Cerebellar cortex (tissue), 1 donor: ENCODE measurements at regions not wholly inside any gene's neighbourhood (a gene's known extent, or its start where the extent isn't known, plus 50 kb on each side); places are given as distances from the start of the nearest gene placed in this dataset.
"Not testable (repeated sequence)": the region's sequence is repeated elsewhere in the genome, so short reads cannot be mapped to it uniquely, and the experiment has no call there.

Experiments
- DNase-seq: peaks from one replicate; pipeline ENCODE4 v3.0.0-alpha.2; 2015; ENCODE audit warnings: low spot score

DNA sequence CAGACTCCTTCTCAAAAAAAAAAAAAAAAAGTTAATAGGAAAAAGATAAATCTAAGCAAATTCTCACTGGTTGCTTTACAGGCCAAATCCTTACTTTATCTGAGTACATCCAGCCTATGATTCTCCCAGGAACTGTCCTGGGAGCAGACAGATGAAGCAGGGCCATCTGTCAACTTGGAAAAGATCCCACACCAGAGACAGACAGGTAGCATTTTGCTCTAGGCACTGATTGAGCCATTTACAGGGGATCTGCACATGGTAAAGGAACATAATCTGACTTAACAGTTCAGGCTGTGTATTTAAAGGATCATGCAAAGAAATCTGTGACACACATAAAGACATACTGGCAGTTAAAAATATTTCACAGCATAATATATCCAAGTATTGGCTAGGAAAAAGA, 1006.5 kb downstream of the TBL1XR1 start:
- DNase-seq, result peak; percentile 86

DNA sequence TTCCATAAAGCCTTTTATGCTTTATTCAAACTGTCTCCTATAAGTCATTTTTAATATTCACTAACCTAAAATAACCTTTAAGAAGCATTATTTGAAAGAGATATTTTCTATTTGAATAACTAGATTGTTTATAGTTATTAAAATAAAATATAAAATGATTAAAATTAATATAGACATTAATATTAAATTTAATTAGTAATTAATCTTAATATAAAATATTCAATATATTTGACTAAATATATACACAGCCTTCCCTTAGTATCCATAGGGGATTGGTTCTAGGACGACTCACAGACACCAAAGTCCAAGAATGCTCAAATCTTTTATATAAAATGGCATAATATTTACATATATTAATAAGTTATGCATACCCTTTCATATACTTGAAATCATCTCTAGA, 1014.1 kb downstream of the TBL1XR1 start:
- DNase-seq, result no peak

DNA sequence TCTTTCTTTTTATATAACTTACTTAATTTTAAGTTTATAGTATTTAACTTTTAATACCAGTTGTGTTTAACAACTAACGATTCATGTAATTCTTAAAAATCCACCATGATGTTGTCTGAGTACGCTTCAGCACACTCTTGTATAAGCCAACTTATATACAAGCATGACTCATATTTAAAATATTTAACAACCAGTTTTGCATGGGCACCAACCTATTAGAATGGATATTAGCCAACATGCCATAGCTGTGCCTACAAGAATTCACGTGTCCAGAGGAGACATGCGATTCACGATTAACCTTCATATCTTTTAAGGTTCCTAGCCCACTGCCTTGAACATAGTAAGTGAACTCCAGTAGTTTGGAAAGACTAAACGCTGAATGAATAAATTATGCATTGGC, 1023.2 kb downstream of the TBL1XR1 start:
- DNase-seq, result no peak

DNA sequence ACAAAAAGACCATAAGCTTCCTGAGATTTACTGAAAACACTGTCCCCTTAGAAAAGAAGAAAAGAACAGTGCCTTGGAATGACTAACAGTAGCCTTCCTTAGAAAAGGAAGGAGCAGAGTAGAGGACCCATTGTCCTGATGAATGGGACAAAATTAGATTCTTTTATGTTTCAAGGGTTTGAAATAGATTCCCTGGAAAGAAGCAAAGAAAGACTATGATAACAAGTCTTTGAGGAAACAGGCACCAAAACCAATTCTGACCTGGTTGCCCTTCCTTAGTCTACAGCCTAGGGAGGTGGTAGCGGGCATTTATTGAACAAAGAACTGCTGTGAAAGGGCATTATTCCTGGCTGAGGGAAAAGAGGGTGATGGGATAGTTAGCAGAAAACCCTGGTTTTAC, 1024.8 kb downstream of the TBL1XR1 start:
- no peak for DNase-seq

DNA sequence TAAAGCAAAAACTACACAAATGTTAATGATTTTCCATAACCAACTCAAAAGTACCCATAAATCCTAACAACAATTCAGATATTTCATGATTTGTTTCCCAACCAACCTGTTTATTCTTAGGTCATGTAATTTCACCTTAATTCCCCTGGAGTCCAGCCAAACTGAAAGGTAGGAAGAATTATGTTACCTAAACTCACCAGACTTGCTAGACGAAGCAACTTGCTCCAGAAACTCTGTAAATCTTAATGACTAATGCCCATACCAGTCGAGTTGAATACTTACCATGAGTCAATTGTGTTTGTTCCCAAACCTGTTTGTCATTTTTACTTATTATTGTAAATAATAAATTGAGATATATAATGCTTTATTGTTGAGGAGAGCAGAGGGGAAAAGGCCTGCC, 1030.0 kb downstream of the TBL1XR1 start:
- DNase-seq, result no peak

DNA sequence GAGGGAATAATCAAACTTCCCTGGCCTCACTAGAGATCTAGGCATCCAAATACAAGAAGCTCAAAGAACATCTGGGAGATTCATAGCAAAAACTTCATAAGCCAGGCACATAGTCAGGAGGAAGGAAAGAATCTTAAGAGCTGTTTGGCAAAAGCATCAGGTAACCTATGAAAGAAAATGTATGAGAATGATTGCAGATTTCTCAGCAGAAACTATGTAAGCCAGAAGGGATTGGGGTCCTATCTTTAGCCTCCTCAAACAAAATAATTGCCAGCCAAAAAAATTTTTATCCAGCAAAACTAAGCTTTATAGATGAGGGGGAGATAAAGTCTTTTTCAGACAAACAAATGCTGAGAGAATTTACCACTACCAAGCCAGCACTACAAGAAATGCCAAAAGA, 1036.3 kb downstream of the TBL1XR1 start:
- DNase-seq, result no peak

DNA sequence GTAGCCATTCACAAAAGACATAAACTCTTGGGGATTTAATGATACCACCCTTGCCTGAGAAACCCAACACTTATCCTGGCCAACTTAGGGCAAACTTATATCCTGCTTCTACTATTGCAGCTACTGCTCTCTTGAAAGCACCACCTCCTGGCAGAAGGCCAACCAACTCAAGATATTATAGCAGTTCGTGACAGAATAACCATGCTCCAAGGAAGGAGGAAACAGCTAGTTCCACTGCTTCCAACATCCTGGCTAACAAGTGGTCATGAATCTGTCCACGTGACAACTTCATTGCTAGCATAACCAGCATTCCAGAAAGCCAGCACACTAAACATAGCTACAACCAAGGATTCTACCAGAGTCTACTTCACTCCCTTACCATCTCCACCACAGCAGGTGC, 1037.5 kb downstream of the TBL1XR1 start:
- no peak for DNase-seq

DNA sequence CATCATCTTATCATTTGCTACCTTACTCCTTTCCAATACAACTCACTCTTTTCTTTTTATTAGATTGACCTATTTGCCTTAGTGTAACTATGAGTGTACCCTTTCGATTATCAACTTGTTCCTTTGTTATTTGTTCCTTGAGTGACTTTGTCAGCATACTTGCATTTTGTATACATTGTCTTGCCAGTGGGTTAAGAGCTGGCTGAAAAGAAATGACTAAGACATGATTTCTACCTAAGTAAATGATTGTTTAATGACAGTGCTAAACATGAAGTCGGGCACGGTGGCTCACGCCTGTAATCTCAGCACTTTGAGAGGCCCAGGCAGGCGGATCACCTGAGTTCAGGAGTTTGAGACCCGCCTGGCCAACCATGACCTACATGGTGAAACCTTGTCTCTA, 1042.3 kb downstream of the TBL1XR1 start:
- DNase-seq, result no peak

DNA sequence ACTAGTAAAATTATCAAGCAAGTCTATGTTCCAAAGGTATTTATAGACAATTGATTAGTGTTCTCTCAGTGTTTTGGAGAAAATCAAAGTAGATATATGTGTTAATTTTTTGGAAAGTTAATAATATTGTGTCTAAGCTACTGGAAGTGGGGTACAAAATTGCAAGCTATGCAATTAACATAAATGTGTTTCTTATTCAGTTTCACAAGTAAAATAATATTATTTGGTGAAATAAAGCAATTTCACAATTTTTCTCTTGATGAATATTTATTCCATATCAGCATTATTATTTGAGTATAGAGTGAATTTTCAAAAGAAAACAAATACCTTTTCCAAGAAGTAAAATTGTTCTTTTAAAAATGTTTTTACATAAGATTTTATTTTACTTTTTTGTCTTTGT, 1047.7 kb downstream of the TBL1XR1 start:
- no peak for DNase-seq

DNA sequence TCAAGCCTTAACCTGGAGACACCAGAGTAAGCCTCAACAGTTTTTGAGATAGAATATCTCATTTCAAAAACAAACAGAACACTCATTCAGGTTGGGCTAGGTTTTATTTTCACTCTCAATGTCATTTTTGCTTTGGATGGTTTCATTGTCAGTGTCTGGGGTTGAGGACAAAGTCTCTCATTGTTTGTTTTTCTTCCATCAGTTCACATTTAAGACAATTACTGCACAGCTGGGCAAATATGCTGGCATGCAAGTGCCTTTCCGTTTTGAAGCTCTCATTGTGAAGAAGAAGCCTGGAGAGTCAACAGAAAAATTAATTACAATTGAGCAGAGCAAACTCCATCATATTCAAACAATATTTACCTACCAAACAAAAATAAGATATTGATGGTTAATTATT, 1050.0 kb downstream of the TBL1XR1 start:
- DNase-seq, result no peak

DNA sequence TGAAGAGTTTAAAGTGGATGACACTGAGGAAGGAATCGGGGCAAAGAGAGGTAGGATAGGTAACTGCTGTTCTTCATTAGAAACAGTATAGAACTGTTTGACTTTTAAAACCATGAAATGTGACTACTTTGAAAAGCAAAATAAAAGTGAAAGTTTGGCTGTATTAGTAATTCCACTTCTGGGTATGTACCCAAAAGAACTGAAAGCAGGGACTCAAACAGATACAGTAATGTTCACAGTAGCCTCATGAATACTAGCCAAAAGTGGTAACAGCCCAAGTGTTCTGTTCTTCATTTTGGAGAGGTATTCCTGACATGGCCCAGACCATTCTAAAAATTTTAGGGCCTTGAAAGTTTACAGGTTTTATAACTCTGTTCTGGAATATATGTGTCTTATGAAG, 1055.4 kb downstream of the TBL1XR1 start:
- no peak for DNase-seq

DNA sequence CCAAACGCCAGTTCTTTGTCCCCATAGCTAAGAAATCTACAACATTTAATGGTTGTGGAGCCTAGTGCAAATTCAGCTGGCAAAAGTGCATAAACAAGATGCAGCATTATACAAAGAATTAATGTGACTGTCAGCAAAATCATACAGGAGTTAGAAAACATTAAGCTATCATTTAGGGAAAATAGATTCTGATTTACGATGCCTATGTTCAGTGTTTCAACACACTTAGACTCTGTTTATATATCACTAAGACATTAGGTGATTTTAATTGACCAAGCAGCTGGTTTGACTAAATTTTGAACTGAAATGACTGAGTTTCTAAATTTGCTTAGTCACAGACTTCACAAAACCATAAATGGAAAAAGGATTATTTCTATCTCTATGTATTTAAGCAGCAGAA, 1076.8 kb downstream of the TBL1XR1 start:
- DNase-seq, result no peak

DNA sequence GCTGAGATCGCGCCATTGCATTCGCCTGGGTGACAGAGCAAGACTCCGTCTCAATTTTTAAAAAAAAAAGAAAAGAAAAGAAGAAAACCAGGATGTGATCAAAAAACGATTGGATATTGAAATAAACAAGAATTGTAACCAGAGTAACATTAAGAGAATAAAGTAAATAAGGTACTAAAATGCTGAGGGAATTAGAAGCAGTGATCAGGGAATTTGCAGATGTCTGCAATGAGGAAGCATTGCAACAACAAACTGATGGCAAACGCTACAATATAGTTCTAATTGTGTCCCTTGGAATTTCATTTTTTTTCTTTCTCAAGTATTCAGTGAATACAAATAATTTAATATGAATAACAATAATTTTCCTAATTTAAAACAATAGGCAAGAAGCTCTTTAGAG, 1077.5 kb downstream of the TBL1XR1 start:
- DNase-seq, result no peak

DNA sequence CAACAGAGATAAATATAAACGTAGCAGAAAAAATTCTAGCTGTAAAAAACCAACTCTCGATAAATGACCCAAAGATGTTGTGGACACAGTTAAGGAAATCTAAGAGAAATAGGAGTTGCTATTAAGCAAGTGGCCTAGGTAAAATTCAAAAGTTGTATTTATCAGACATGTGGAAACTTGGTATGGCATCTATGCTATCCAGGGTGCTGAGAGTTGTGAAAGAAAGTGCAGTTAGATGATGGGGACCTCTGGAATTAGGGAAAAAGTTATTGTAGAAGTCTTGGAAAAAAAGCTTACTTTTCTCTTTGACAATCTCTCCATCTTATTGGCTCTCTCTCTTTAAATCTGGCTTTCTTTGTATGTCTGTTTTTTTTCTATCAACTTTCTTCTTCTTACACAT, 1090.9 kb downstream of the TBL1XR1 start:
- DNase-seq, result no peak

DNA sequence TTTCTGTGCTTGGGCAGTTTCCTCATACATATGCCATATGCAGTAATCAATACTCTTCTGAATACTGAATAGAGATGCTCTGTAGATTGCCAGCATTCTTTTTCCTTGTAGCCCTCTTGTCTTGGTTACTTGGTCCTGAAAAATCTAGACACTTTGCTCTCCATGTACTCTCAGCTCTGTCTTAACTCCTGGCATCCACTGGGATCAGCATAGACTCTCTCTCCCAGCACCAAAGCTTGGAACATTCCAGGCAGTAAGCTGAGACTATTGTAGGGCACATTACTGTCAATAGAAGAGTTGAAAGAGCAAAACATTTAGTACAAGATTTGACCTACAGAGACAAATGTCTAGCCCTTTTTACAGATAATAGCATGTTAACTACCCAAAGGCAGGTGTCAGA, 1100.3 kb downstream of the TBL1XR1 start:
- no peak for DNase-seq

DNA sequence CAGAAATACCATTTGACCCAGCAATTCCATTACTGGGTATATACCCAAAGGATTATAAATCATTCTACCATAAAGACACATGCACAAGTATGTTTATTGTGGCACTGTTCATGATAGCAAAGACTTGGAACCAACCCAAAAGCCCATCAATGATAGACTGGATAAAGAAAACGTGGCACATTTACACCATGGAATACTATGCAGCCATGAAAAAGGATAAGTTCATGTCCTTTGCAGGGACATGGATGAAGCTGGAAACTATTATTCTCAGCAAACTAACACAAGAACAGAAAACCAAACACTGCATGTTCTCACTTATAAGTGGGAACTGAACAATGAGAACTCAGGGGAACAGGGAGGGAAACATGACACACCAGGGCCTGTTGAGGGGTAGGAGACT, 1103.4 kb downstream of the TBL1XR1 start:
- not testable (repeated sequence) for DNase-seq

DNA sequence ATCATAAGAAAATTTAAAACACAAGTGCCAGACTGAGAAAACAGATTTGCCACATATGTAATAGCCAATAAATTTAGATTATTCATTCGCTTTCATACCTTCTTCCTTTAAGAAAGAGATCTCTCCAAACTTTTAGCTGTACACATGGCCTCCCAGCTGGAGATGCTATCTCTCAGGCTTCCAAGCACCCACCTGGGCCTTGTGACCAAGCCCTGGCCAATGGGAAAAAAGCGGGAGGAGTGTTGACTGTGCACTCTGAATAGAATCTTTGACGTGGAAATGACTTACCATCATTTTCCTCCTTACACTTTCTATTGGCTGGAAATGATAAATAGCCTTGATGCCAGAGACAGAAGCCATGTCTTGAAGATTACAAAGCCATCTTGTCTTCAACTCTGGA, 1106.6 kb downstream of the TBL1XR1 start:
- no peak for DNase-seq

DNA sequence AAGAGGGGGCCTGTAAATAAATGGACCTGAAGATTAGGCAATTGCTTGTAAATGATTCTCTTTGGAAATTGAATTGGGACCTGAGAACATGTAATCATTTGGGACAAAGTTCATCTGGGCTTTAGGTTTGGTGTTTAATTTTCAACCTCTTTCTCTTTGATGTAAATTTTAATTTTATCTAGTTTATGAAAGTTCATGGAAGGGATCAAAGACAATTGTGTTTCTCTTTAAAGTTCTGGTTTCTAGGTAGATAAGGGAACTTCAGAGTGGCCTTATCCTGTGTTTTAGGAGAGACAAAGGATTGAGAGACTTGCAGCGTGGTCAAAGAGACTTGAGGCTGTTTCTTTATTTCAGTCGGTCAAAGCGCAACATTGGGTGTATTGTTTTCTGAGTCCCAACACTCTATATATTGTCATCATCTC, 1108.3 kb downstream of the TBL1XR1 start:
- DNase-seq, result no peak

DNA sequence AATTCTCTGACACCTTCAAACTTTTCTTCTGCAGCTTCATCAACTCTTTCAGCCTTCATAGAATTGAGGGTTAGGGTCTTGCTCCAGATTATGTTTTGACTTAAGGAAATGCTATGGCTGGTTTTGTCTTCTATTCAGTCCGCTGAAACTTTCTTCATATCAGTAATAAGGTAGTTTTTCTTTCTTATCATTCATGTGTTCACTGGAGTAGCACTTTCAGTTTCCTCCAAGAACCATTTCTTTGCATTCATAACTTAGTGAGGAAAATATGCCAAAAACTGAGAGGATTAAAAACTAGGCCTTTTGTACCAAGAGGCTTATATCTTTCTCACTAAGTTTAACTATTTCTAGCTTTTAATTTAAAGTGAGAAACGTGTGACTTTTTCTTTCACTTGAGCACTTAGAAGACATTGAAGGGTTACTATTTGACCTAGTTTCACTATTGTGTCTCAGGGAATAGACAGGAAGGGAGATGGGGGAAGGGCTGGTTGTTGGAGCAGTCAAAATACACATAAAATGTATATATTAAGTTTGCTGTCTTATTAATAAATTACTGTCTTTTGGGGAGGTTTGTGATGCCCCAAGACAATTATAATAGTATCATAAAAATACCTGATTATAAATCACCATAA, 1110.1 kb downstream of the TBL1XR1 start:
- no peak for DNase-seq

DNA sequence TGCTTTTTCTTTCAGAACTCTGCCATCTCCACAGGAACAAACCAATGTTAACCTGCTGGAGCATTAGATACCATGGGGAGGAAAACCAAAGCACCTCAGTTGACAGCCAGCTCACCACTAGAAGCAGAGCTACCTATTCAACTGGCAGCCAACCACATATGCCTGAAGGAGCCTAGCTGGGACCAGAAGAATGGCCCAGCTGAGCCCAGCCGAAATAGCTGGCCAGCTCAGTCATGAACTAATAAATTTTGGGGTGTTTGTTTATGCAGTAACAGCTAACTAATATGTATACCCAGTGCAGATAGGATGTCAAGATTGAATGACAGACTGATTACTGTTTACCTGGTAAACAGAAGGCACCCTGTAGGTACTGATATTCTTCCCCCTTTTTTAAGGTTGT, 1117.5 kb downstream of the TBL1XR1 start:
- no peak for DNase-seq

DNA sequence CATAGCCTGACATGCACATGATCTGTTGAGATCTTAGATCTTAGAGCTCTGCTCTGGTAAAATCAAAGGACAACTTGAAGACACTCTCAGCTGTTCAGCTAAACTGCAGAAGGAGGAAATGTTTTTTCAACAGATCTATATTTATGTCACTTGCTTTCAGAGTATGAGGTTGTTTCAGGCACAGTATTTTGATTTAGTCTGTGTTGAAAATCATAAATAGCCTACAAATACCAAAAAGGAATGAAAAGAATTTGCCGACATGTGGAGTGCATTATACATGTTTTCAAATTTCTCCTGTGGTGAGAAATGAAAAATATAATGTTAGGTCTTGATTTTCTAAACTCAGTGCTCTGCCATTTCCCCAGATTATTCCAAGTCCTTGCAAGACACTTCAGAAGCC, 1118.4 kb downstream of the TBL1XR1 start:
- no peak for DNase-seq

DNA sequence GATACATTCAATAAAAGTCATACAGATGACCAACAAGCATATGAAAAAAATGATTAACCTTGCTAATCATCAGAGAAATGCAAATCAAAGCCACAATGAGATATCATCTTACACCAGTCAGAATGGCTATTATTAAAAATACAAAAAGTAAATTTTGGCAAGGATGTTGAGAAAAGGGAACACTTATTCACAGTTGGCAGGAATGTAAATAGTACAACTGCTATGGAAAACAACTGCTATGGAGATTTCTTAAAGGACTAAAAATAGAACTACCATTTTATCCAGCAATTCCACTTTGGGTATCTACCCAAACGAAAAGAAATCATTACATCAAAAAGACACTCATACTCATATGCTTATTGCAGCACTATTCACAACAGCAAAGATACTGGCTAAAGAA, 1121.8 kb downstream of the TBL1XR1 start:
- no peak for DNase-seq

DNA sequence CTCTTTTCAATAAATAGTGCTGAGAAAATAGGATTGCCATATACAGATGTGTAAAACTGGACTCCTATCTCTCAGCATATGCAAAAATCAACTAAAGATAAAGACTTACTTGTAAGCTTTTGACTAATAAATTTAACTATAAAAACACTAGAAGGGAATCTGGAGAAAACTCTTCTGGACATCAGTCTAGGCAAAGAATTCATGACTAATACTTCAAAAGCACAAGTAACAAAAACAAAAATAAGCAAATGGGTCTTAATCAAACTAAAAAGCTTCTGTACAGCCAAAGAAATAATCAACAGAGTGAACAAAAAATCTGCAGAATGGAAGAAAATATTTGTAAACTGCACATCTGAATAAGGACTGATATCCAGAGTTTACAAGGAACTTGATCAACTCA, 1122.2 kb downstream of the TBL1XR1 start:
- DNase-seq, result no peak

DNA sequence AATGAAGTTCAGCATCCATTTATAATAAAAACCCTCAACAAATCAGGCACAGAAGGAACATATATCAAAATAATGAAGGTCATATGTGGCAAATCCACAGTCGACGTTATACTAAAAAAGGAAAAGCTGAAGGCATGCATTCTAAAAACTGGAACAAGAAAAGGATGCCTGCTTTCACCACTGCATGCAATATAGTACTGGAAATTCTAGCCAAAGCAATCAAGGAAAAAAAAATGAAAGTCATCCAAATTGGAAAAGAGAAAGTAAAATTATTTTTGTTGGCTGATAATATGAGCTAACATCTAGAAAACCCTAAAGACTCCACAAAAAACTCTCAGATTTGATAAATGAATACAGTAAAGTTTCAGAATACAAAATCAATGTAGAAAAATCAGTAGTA, 1123.2 kb downstream of the TBL1XR1 start:
- DNase-seq, result no peak

DNA sequence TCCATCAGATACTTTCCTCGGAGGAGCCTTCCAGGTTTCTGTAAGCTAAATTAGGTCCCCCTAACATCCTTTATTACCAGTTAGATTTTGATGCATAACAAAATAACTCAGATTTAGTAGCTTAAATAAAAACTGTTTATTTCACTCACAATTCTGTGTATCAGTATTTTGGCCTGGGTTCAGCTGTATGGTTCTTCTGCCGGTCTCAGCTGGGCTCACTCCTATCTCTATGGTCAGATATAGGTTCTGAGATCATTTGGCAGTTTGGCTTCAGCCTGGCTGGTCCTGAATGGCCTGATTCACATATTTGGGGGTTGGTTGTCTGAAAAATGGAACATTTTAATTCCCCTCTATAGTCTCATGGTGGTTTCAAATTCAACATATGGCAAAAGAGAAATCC, 1125.3 kb downstream of the TBL1XR1 start:
- DNase-seq, result no peak
